Peyer's patch (tissue), 4 donors: ENCODE measurements at regions not wholly inside any gene's neighbourhood (a gene's known extent, or its start where the extent isn't known, plus 50 kb on each side); places are given as distances from the start of the nearest gene placed in this dataset.
"Not testable (repeated sequence)": the region's sequence is repeated elsewhere in the genome, so short reads cannot be mapped to it uniquely, and the experiment has no call there.

ENCODE experiments used
- DNase-seq, 3 donors: peaks; one replicate each; pipeline ENCODE4 v3.0.0-alpha.2; 2017 to 2019
- H3K27ac ChIP-seq, 4 donors: fragments of 200-600 bp; sonication (generic); one replicate each; pipeline ENCODE4 v1.5.1; 2016 to 2019
- H3K27me3 ChIP-seq, 2 donors: fragments of 200-600 bp; sonication (generic); one replicate each; pipeline ENCODE4 v1.5.1; 2019
- H3K36me3 ChIP-seq, 3 donors: fragments of 200-600 bp; sonication (generic); one replicate each; pipeline ENCODE4 v1.5.1; 2016 to 2019
- H3K4me1 ChIP-seq, 4 donors: fragments of 200-600 bp; sonication (generic); one replicate each; pipeline ENCODE4 v1.5.1; 2016 to 2019
- H3K4me3 ChIP-seq, 4 donors: fragments of 200-600 bp; sonication (generic); 1 replicate in 3 of 4; 2 replicates in 1 of 4; pipeline ENCODE4 v1.5.1; 2016 to 2019; ENCODE audit warnings: mild to moderate bottlenecking in 1 of 4
- H3K9me3 ChIP-seq, 4 donors: fragments of 200-600 bp; sonication (generic); one replicate each; pipeline ENCODE4 v1.5.1; 2016 to 2019; ENCODE audit warnings: mild to moderate bottlenecking in 1 of 4
- CTCF ChIP-seq, 6 experiments: fragments of 450-650 bp in 4 of 6; fragments of 200-600 bp in 2 of 6; sonication (generic) in 1 of 6; IDR thresholded peaks; one replicate each; pipeline ENCODE4 v1.5.1; 2017 to 2019; ENCODE audit warnings: antibody characterized with exemption in 6 of 6, mild to moderate bottlenecking in 3 of 6, moderate library complexity in 1 of 6
- POLR2A ChIP-seq, 2 donors: fragments of 450-650 bp; IDR thresholded peaks; one replicate each; pipeline ENCODE4 v1.5.1; 2017; ENCODE audit warnings: antibody characterized with exemption in 2 of 2, mild to moderate bottlenecking in 2 of 2, moderate library complexity in 2 of 2

GRCh38 chr2:75379476-75380210 is 180.3 kb upstream of the TACR1 start:
- Histone ChIP-seq H3K36me3 (no peaks in the 10 kb centered on the region), H3K4me3 (no peak overlapping the region), H3K4me1 (no peaks in the 10 kb centered on the region), H3K9me3 (no peaks in the 10 kb centered on the region), H3K27ac (no peak overlapping the region), H3K27me3 (no peaks in the 10 kb centered on the region)
- TF ChIP-seq CTCF (IDR thresholded peaks at IDR 0.05) (no peak), POLR2A (IDR thresholded peaks at IDR 0.05) (no peak)
- no peak for DNase-seq

- TF ChIP-seq POLR2A (IDR thresholded peaks at IDR 0.05): no peak
- no peak for TF ChIP-seq CTCF (IDR thresholded peaks at IDR 0.05)
- Histone ChIP-seq H3K36me3 (no peaks in the 10 kb centered on the region), H3K9me3 (no peaks in the 10 kb centered on the region), H3K27ac (no peak overlapping the region), H3K4me3 (no peak overlapping the region), H3K27me3 (no peaks in the 10 kb centered on the region), H3K4me1 (no peaks in the 10 kb centered on the region)
- no peak for DNase-seq
Measured at GRCh38 chr2:75375646-75376582, 176.6 kb upstream of the TACR1 start.

GRCh38 chr2:75374414-75374957 is 175.2 kb upstream of the TACR1 start:
- not testable (repeated sequence) for DNase-seq, H3K36me3 ChIP-seq, H3K4me3 ChIP-seq, H3K27ac ChIP-seq, H3K4me1 ChIP-seq, H3K27me3 ChIP-seq, H3K9me3 ChIP-seq

- Histone ChIP-seq H3K36me3 (no peaks in the 10 kb centered on the region), H3K4me1 (no peaks in the 10 kb centered on the region), H3K4me3 (no peak overlapping the region), H3K27ac (no peak overlapping the region), H3K9me3 (no peaks in the 10 kb centered on the region), H3K27me3 (no peaks in the 10 kb centered on the region)
- TF ChIP-seq CTCF (IDR thresholded peaks at IDR 0.05) (no peak), POLR2A (IDR thresholded peaks at IDR 0.05) (no peak)
- DNase-seq: no peak
Measured at GRCh38 chr2:75367401-75367800, 168.1 kb upstream of the TACR1 start.

GRCh38 chr2:75361486-75361885 is 162.2 kb upstream of the TACR1 start:
- Histone ChIP-seq H3K9me3 (no peaks in the 10 kb centered on the region), H3K36me3 (no peaks in the 10 kb centered on the region), H3K4me3 (no peak overlapping the region), H3K4me1 (no peaks in the 10 kb centered on the region), H3K27ac (no peak overlapping the region), H3K27me3 (no peaks in the 10 kb centered on the region)
- no peak for DNase-seq
- TF ChIP-seq CTCF (IDR thresholded peaks at IDR 0.05): no peak
- no peak for TF ChIP-seq POLR2A (IDR thresholded peaks at IDR 0.05)

GRCh38 chr2:75360945-75361344 is 161.6 kb upstream of the TACR1 start:
- no peak for DNase-seq
- Histone ChIP-seq H3K27ac (no peak overlapping the region), H3K4me1 (no peaks in the 10 kb centered on the region), H3K27me3 (no peaks in the 10 kb centered on the region), H3K36me3 (no peaks in the 10 kb centered on the region), H3K4me3 (no peak overlapping the region), H3K9me3 (no peaks in the 10 kb centered on the region)
- no peak for TF ChIP-seq CTCF (IDR thresholded peaks at IDR 0.05)
- no peak for TF ChIP-seq POLR2A (IDR thresholded peaks at IDR 0.05)
